Transverse colon (tissue), 4 donors: ENCODE measurements at regions not wholly inside any gene's neighbourhood (a gene's known extent, or its start where the extent isn't known, plus 50 kb on each side); places are given as distances from the start of the nearest gene placed in this dataset.

Source experiments
- small RNA-seq, 4 donors: library from RNA; depleted of rRNA; stranded (forward); fragments of <200 nt; gene quantifications; one replicate each; pipeline ENCODE3, GENCODE V24; 2016

Small RNA genes lying in the stretch of these regions (small RNA-seq; reads per million reads assigned to genes)
- gene MIR548AJ1: 0 reads per million in 4 donors
